ENCODE measurements at regions not wholly inside any gene's neighbourhood (a gene's known extent, or its start where the extent isn't known, plus 50 kb on each side); places are given as distances from the start of the nearest gene placed in this dataset.
A peak's percentile ranks its signal among the peaks of the same experiment; 100 is the strongest.

DNA sequence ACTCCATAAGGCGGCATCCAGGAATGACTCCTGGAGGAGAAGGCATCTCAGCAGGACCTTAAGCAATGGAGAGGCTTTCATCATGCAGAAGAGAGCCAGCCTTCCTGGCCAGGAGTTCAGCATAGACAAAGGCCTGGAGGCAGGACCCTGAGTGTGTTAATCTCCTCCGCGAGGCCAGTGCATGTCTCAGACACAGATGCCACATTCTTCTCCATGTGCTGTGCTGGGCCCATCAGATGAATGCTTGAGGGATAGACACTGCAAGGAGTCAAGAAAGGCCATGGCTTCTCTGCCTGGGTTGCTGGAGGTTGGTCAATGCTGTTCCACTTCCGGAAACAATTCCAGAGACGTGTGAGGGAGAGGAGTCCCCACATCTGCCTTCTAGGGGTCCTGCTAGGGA, 147.5 kb downstream of the IRX5 start:
- TF ChIP-seq, protein P1, sequence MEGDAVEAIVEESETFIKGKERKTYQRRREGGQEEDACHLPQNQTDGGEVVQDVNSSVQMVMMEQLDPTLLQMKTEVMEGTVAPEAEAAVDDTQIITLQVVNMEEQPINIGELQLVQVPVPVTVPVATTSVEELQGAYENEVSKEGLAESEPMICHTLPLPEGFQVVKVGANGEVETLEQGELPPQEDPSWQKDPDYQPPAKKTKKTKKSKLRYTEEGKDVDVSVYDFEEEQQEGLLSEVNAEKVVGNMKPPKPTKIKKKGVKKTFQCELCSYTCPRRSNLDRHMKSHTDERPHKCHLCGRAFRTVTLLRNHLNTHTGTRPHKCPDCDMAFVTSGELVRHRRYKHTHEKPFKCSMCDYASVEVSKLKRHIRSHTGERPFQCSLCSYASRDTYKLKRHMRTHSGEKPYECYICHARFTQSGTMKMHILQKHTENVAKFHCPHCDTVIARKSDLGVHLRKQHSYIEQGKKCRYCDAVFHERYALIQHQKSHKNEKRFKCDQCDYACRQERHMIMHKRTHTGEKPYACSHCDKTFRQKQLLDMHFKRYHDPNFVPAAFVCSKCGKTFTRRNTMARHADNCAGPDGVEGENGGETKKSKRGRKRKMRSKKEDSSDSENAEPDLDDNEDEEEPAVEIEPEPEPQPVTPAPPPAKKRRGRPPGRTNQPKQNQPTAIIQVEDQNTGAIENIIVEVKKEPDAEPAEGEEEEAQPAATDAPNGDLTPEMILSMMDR (IDR thresholded peaks at IDR 0.05; ENCODE audit: extremely low read depth, low read depth, low read length): no peak
- no peaks in the 10 kb centered on the region for H4K20me1 ChIP-seq (ENCODE audit: insufficient read depth, low read length)

DNA sequence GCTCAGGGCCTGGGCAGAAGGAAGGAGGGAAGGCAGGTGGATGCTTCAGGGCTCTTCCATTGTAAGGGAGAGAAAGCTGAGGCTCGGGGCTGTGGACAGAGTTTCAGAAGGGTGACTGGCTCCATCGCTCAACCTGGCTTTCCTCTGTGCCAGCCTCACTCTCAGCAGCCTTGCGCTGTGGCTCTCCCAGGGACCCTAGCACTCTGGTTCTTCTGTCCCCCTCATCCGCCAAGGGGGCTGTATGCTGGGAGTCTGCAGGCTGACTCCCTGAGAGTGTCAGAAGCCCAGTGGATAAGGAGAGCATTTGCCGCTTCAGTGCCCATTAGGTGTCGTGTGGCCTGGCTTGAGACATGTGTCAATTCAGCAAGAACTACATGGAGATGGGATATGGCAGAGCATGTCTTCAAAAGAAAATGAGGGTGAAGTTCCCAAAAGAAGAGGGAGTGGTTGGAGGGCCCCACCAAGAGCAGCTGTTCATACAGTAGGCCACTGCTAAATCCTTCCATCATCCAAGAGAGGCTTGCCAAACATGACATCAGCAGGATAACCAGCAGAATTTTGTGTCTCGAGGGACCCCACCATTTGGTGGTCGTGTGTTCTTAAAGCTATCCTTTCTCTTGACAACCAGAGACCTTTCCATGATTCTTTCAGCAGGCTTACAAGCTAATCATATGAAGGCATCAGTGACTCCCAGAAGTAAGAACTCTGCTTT, 148.2 kb downstream of the IRX5 start:
- Histone ChIP-seq H3K9me3 (ENCODE audit: low read depth, low read length) (no peaks in the 10 kb centered on the region), H3K4me2 (ENCODE audit: insufficient read depth, low read length) (no peak overlapping the region), H3K79me2 (ENCODE audit: insufficient read depth, low read length) (no peaks in the 10 kb centered on the region), H3K27me3 (ENCODE audit: insufficient read depth, low read length) (no peaks in the 10 kb centered on the region), H4K20me1 (ENCODE audit: insufficient read depth, low read length) (no peaks in the 10 kb centered on the region), H2AFZ (ENCODE audit: low read length) (no peak overlapping the region), H3K4me3 (ENCODE audit: insufficient read depth, low read length) (no peak overlapping the region), H3K27ac (ENCODE audit: low read depth, low read length) (no peak overlapping the region), H3K36me3 (ENCODE audit: insufficient read depth, low read length) (no peaks in the 10 kb centered on the region), H3K4me1 (ENCODE audit: insufficient read depth, low read length) (peaks cover 9% of the 10 kb centered on the region)
- DNase-seq (ENCODE audit: insufficient read length, low spot score, missing footprints): no peak
- TF ChIP-seq, protein P1 (IDR thresholded peaks at IDR 0.05; ENCODE audit: extremely low read depth, low read depth, low read length): no peak

More for the DNA sequence above, 147.5 kb downstream of the IRX5 start:
- Histone ChIP-seq H3K4me1 (ENCODE audit: insufficient read depth, low read length) (peaks cover 9% of the 10 kb centered on the region), H3K4me2 (ENCODE audit: insufficient read depth, low read length) (no peak overlapping the region), H3K9me3 (ENCODE audit: low read depth, low read length) (no peaks in the 10 kb centered on the region), H2AFZ (ENCODE audit: low read length) (no peak overlapping the region), H3K79me2 (ENCODE audit: insufficient read depth, low read length) (no peaks in the 10 kb centered on the region), H3K27ac (ENCODE audit: low read depth, low read length) (no peak overlapping the region), H3K4me3 (ENCODE audit: insufficient read depth, low read length) (no peak overlapping the region), H3K27me3 (ENCODE audit: insufficient read depth, low read length) (no peaks in the 10 kb centered on the region), H3K36me3 (ENCODE audit: insufficient read depth, low read length) (no peaks in the 10 kb centered on the region)
- no peak for DNase-seq (ENCODE audit: insufficient read length, low spot score, missing footprints)

DNA sequence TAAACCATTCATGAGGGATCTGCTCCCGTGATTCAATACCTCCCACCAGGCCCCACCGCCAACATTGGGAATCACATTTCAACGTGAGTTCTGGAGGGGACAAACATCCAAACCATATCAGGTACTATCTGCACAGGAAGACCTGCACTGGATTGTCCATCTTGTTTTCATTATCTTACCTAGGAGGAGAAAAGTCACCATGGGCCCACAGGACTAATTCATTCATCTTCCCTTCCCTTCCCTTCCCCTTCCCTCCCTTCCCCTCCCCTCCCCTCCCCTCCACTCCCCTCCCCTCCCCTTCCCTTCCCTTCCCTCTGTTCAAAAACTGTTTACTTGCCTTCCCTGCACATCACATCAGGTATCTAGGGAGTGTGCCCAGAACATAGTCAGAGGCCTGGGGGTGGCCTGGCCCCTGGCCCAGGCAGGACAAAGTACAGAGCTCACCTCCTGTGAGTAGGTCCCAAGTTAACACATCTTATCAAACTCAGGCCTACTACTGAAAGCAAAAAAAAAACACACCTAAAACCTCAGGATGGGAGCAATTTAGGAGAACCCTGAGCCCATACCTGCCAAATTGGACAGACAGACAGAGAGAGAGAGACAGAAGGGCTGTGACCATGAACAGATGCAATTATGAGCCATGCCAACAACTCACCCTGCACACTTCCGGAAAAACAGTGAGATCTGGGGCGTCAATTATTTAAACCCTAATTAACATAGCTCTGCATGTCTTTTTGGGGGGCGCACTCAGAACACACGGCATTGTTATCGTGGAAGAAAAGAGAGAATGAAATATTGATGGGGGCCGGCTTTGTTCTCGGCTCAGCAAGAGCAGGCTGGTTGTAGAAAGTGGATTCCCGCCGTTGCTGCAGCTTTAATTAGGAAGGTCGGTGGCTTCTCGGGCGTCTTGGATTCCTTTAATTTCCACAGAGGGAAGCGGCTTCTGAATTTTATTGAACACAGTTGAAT, 151.2 kb downstream of the IRX5 start:
- peak overlapping the region; percentile 72 for H2AFZ ChIP-seq (ENCODE audit: low read length)
- TF ChIP-seq, protein P1 (IDR thresholded peaks at IDR 0.05; ENCODE audit: extremely low read depth, low read depth, low read length): no peak
- DNase-seq (ENCODE audit: insufficient read length, low spot score, missing footprints): no peak
- no peaks in the 10 kb centered on the region for H3K79me2 ChIP-seq (ENCODE audit: insufficient read depth, low read length)
- H4K20me1 ChIP-seq (ENCODE audit: insufficient read depth, low read length): no peaks in the 10 kb centered on the region
- no peaks in the 10 kb centered on the region for H3K9me3 ChIP-seq (ENCODE audit: low read depth, low read length)
- H3K4me2 ChIP-seq (ENCODE audit: insufficient read depth, low read length): peak overlapping the region; percentile 57
- no peaks in the 10 kb centered on the region for H3K27me3 ChIP-seq (ENCODE audit: insufficient read depth, low read length)
- H3K4me1 ChIP-seq (ENCODE audit: insufficient read depth, low read length): peaks cover 7% of the 10 kb centered on the region
- H3K4me3 ChIP-seq (ENCODE audit: insufficient read depth, low read length): peak overlapping the region; percentile 25
- H3K36me3 ChIP-seq (ENCODE audit: insufficient read depth, low read length): no peaks in the 10 kb centered on the region
- H3K27ac ChIP-seq (ENCODE audit: low read depth, low read length): no peak overlapping the region

DNA sequence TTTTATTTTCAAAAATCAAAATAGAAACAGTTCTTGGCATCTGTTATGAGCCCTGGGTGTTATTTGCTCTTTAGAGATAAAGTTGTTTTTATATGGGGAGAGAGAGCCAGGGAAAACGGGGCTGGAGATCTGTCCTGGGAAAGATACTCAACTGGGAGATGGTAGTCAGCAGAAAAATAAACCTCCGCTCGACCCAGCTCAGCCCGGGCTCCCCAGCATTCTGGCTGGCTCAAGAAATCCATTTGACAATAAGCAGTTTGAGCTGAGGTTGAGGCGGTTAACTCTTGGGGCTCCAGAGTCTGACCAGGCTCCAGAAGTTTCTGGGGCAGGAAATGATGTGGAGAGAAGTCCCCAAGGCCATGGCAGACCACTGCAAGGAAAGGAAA, 151.9 kb downstream of the IRX5 start:
- Histone ChIP-seq H3K79me2 (ENCODE audit: insufficient read depth, low read length) (no peaks in the 10 kb centered on the region), H3K27me3 (ENCODE audit: insufficient read depth, low read length) (no peaks in the 10 kb centered on the region)
- TF ChIP-seq, protein P1 (IDR thresholded peaks at IDR 0.05; ENCODE audit: extremely low read depth, low read depth, low read length): no peak

More for the DNA sequence above, 151.9 kb downstream of the IRX5 start:
- no peak for DNase-seq (ENCODE audit: insufficient read length, low spot score, missing footprints)
- H3K4me3 ChIP-seq (ENCODE audit: insufficient read depth, low read length): peak overlapping the region; percentile 25
- no peaks in the 10 kb centered on the region for H3K9me3 ChIP-seq (ENCODE audit: low read depth, low read length)
- H4K20me1 ChIP-seq (ENCODE audit: insufficient read depth, low read length): no peaks in the 10 kb centered on the region
- no peak overlapping the region for H2AFZ ChIP-seq (ENCODE audit: low read length)
- no peaks in the 10 kb centered on the region for H3K36me3 ChIP-seq (ENCODE audit: insufficient read depth, low read length)
- H3K4me1 ChIP-seq (ENCODE audit: insufficient read depth, low read length): peaks cover under 1% of the 10 kb centered on the region
- peak overlapping the region; percentile 57 for H3K4me2 ChIP-seq (ENCODE audit: insufficient read depth, low read length)
- H3K27ac ChIP-seq (ENCODE audit: low read depth, low read length): no peak overlapping the region
